ENCODE measurements at regions not wholly inside any gene's neighbourhood (a gene's known extent, or its start where the extent isn't known, plus 50 kb on each side); places are given as distances from the start of the nearest gene placed in this dataset.

DNA sequence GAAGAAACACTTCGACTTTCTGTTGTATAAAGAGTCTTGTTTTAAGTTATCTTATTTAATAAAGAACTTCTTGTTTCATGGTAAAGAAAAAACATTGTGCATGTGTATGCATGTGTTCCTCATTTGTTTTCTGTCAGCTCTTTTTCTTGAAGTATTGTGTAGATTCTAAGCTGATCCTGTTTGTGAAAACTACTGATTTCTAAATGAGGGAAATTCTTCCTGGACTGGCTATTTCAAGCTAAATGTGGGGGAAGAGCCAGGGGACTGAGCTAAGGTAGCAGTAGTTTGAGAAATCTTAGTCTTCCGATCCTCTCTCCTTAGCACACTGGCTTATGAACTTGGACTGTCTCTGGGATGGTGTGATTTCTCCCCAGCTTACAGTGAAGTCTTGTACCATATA lies 56.4 kb upstream of the RBMS1 start:
- TF ChIP-seq, protein P1, sequence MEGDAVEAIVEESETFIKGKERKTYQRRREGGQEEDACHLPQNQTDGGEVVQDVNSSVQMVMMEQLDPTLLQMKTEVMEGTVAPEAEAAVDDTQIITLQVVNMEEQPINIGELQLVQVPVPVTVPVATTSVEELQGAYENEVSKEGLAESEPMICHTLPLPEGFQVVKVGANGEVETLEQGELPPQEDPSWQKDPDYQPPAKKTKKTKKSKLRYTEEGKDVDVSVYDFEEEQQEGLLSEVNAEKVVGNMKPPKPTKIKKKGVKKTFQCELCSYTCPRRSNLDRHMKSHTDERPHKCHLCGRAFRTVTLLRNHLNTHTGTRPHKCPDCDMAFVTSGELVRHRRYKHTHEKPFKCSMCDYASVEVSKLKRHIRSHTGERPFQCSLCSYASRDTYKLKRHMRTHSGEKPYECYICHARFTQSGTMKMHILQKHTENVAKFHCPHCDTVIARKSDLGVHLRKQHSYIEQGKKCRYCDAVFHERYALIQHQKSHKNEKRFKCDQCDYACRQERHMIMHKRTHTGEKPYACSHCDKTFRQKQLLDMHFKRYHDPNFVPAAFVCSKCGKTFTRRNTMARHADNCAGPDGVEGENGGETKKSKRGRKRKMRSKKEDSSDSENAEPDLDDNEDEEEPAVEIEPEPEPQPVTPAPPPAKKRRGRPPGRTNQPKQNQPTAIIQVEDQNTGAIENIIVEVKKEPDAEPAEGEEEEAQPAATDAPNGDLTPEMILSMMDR (IDR thresholded peaks at IDR 0.05; ENCODE audit: unreplicated experiment in 3 of 3): no peak
- Mint-ChIP-seq H3K9me3 (peaks cover 3% of the 10 kb centered on the region), H3K36me3 (ENCODE audit: low read depth) (no peaks in the 10 kb centered on the region), H3K4me1 (no peaks in the 10 kb centered on the region), H3K27me3 (ENCODE audit: low read depth) (peaks cover 3% of the 10 kb centered on the region), H3K4me3 (no peak overlapping the region), H3K27ac (no peak overlapping the region)

DNA sequence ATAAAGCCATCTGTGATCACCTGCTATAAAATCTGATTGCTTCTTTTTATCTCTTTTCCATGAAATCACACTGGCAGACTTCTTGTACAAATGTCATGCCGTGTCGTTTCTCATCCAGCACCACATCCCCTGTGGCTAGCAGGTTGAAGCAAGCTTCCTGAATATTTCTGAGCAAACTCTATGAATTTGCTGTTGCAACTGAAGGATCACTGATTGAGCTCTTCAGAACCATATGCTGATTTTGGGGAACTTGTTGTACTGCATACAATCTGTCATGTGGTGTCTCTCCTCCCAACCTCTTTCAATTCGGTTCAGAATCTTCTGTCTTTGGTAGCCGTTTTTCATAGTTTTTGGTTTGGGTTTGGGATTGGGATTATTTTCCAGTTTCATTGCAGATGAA lies 57.7 kb upstream of the RBMS1 start:
- no peaks in the 10 kb centered on the region for H3K36me3 Mint-ChIP-seq (ENCODE audit: low read depth)
- no peaks in the 10 kb centered on the region for H3K4me1 Mint-ChIP-seq
- TF ChIP-seq, protein P1 (IDR thresholded peaks at IDR 0.05; ENCODE audit: unreplicated experiment in 3 of 3): no peak
- H3K27ac Mint-ChIP-seq: no peak overlapping the region
- no peak overlapping the region for H3K4me3 Mint-ChIP-seq
- H3K27me3 Mint-ChIP-seq (ENCODE audit: low read depth): peaks cover 3% of the 10 kb centered on the region
- peaks cover 3% of the 10 kb centered on the region for H3K9me3 Mint-ChIP-seq

DNA sequence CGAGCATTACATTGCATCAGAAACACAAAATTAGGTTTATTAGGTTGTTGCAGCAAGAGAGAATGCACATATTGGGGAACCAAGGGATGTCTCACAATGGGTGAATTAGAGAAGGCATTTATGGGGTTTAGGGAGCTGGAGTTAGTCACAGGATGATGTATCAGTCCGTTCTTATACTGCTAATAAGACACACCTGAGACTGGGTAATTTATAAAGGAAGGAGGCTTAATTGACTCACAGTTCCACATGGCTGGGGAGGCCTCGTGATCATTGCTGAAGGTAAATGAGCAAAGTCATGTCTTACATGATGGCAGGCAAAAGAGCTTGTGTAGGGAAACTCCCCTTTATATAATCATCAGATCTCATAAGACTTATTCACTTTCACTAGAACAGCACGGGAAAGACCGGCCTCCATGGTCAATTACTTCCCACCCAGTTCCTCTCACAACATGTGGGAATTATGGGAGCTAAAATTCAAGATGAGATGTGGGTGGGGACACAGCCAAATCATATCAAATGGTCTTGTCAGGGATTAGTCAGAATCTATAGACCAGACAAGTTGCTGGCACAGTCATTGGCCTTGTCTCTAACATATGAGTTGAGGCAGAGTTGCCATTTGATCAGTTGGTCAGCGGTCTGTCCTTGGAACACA lies 61.9 kb upstream of the RBMS1 start:
- no peak overlapping the region for H3K4me3 Mint-ChIP-seq
- TF ChIP-seq, protein P1 (IDR thresholded peaks at IDR 0.05; ENCODE audit: unreplicated experiment in 3 of 3): no peak
- H3K4me1 Mint-ChIP-seq: no peaks in the 10 kb centered on the region
- H3K27me3 Mint-ChIP-seq (ENCODE audit: low read depth): peaks cover 3% of the 10 kb centered on the region
- no peaks in the 10 kb centered on the region for H3K36me3 Mint-ChIP-seq (ENCODE audit: low read depth)
- H3K27ac Mint-ChIP-seq: no peak overlapping the region
- peaks cover 11% of the 10 kb centered on the region for H3K9me3 Mint-ChIP-seq

DNA sequence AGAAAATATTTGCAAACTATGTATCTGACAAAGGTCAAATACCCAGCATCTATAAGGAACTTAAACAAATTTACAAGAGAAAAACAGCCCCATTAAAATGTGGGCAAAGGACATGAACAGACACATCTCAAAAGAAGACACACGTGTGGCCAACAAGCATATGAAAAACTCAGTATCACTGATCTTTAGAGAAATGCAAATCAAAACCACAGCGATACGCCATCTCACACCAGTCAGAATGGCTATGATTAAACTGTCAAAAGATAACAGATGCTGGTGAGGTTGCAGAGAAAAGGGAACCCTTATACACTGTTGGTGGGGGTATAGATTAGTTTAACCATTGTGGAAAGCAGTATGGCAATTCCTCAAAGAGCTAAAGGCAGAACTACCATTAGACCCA lies 64.3 kb upstream of the RBMS1 start:
- H3K27me3 Mint-ChIP-seq (ENCODE audit: low read depth): peaks cover 3% of the 10 kb centered on the region
- TF ChIP-seq, protein P1 (IDR thresholded peaks at IDR 0.05; ENCODE audit: unreplicated experiment in 3 of 3): no peak
- no peak overlapping the region for H3K27ac Mint-ChIP-seq
- H3K4me1 Mint-ChIP-seq: peaks cover 6% of the 10 kb centered on the region
- no peaks in the 10 kb centered on the region for H3K36me3 Mint-ChIP-seq (ENCODE audit: low read depth)
- peaks cover 11% of the 10 kb centered on the region for H3K9me3 Mint-ChIP-seq
- H3K4me3 Mint-ChIP-seq: no peak overlapping the region

DNA sequence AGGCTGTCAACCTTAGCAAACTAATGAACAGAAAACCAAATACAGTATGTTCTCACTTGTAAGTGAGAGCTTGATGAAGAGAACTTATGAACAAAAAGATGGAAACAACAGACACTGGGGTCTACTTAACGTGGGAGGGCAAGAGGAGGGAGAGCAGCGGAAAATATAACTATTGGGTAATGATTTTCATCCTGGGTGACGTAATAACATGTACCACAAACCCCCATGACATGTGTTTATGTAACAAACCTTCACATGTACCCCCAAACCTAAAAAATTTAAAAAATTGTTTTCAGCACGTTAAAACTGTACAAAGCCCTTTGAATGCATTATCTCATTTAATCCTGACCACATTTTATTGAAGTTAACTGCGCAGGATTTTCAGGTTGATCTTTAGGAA lies 64.9 kb upstream of the RBMS1 start:
- Mint-ChIP-seq H3K4me3 (no peak overlapping the region), H3K27me3 (ENCODE audit: low read depth) (no peaks in the 10 kb centered on the region), H3K9me3 (peaks cover 11% of the 10 kb centered on the region), H3K4me1 (peaks cover 6% of the 10 kb centered on the region), H3K36me3 (ENCODE audit: low read depth) (no peaks in the 10 kb centered on the region), H3K27ac (no peak overlapping the region)
- TF ChIP-seq, protein P1 (IDR thresholded peaks at IDR 0.05; ENCODE audit: unreplicated experiment in 3 of 3): no peak

Data from nephron (organoid).